Hematopoietic multipotent progenitor cell (in vitro differentiated cells): ENCODE measurements at regions not wholly inside any gene's neighbourhood (a gene's known extent, or its start where the extent isn't known, plus 50 kb on each side); places are given as distances from the start of the nearest gene placed in this dataset.
"Not testable (repeated sequence)": the region's sequence is repeated elsewhere in the genome, so short reads cannot be mapped to it uniquely, and the experiment has no call there.

Experiments used
- DNase-seq, 3 donors: peaks; one replicate each; pipeline ENCODE4 v3.0.0-alpha.2; 2011 to 2015; ENCODE audit warnings: low read depth in 2 of 3, low spot score in 2 of 3

- no peak for DNase-seq
Observed at GRCh38 chr3:181549266-181549665, 162.5 kb upstream of the SOX2 start.

- DNase-seq = no peak
Observed at GRCh38 chr3:181541414-181541813, 170.3 kb upstream of the SOX2 start.

GRCh38 chr3:181534781-181535221 is 176.9 kb upstream of the SOX2 start:
- peak in 2 of 3 donors; percentile 16 to 45 for DNase-seq

GRCh38 chr3:181533811-181534210 is 177.9 kb upstream of the SOX2 start:
- DNase-seq = no peak

- no peak for DNase-seq
Observed at GRCh38 chr3:181530584-181530983, 181.1 kb upstream of the SOX2 start.

GRCh38 chr3:181521831-181522230 is 189.9 kb upstream of the SOX2 start:
- no peak for DNase-seq

GRCh38 chr3:181518222-181518621 is 193.5 kb upstream of the SOX2 start:
- no peak for DNase-seq

GRCh38 chr3:181512787-181513186 is 198.9 kb upstream of the SOX2 start:
- DNase-seq = no peak

- no peak for DNase-seq
Observed at GRCh38 chr3:181510500-181510899, 201.2 kb upstream of the SOX2 start.

GRCh38 chr3:181497358-181497757 is 214.4 kb upstream of the SOX2 start:
- DNase-seq = no peak

- no peak for DNase-seq
Observed at GRCh38 chr3:181493423-181493822, 218.3 kb upstream of the SOX2 start.

GRCh38 chr3:181488536-181488935 is 223.2 kb upstream of the SOX2 start:
- no peak for DNase-seq

GRCh38 chr3:181487236-181487978 is 224.3 kb upstream of the SOX2 start:
- DNase-seq = no peak

- DNase-seq = no peak
Observed at GRCh38 chr3:181486141-181486885, 225.4 kb upstream of the SOX2 start.

GRCh38 chr3:181484026-181484425 is 227.7 kb upstream of the SOX2 start:
- DNase-seq = no peak

- not testable (repeated sequence) for DNase-seq
Observed at GRCh38 chr3:181475146-181475545, 236.6 kb upstream of the SOX2 start.

- DNase-seq = no peak
Observed at GRCh38 chr3:181470349-181470748, 241.4 kb upstream of the SOX2 start.

GRCh38 chr3:181464033-181464694 is 247.6 kb upstream of the SOX2 start:
- DNase-seq = no peak

GRCh38 chr3:181461381-181461780 is 250.3 kb upstream of the SOX2 start:
- no peak for DNase-seq

GRCh38 chr3:181459516-181459915 is 252.2 kb upstream of the SOX2 start:
- no peak for DNase-seq

- no peak for DNase-seq
Observed at GRCh38 chr3:181458857-181459256, 252.9 kb upstream of the SOX2 start.

GRCh38 chr3:181457756-181458155 is 254.0 kb upstream of the SOX2 start:
- DNase-seq = no peak
